KOPT-K1 (cell line): ENCODE measurements at regions not wholly inside any gene's neighbourhood (a gene's known extent, or its start where the extent isn't known, plus 50 kb on each side); places are given as distances from the start of the nearest gene placed in this dataset.
"Not testable (repeated sequence)": the region's sequence is repeated elsewhere in the genome, so short reads cannot be mapped to it uniquely, and the experiment has no call there.

Experiments used
- H3K27ac ChIP-seq: fragments of 200-600 bp; sonication (generic); 2 replicates; pipeline ENCODE4 v1.5.1; 2016; ENCODE audit warnings: antibody characterized with exemption, mild to moderate bottlenecking, low read depth, low read length; ENCODE audit not compliant: poor library complexity, severe bottlenecking
- H3K36me3 ChIP-seq: fragments of 200-600 bp; sonication (generic); 2 replicates; pipeline ENCODE4 v1.5.1; 2017; ENCODE audit warnings: antibody characterized with exemption, mild to moderate bottlenecking, low read length, moderate library complexity; ENCODE audit not compliant: insufficient read depth
- H3K9me3 ChIP-seq: fragments of 200-600 bp; sonication (generic); 2 replicates; pipeline ENCODE4 v1.5.1; 2017; ENCODE audit warnings: antibody characterized with exemption, low read length, mild to moderate bottlenecking; ENCODE audit not compliant: insufficient read depth, poor library complexity, severe bottlenecking

- H3K9me3 ChIP-seq = peaks cover 10% of the 10 kb centered on the region
- no peaks in the 10 kb centered on the region for H3K36me3 ChIP-seq
- no peak overlapping the region for H3K27ac ChIP-seq
Measured at GRCh38 chr9:124120272-124120671, 108.7 kb downstream of the LHX2 start.

GRCh38 chr9:124121725-124122124 is 110.2 kb downstream of the LHX2 start:
- Histone ChIP-seq H3K27ac (no peak overlapping the region), H3K9me3 (peaks cover 8% of the 10 kb centered on the region), H3K36me3 (no peaks in the 10 kb centered on the region)

- peaks cover 4% of the 10 kb centered on the region for H3K9me3 ChIP-seq
- H3K36me3 ChIP-seq = no peaks in the 10 kb centered on the region
- no peak overlapping the region for H3K27ac ChIP-seq
Measured at GRCh38 chr9:124122321-124122720, 110.8 kb downstream of the LHX2 start.

- H3K27ac ChIP-seq = no peak overlapping the region
- H3K9me3 ChIP-seq = peaks cover 4% of the 10 kb centered on the region
- H3K36me3 ChIP-seq = no peaks in the 10 kb centered on the region
Measured at GRCh38 chr9:124122813-124123462, 111.4 kb downstream of the LHX2 start.

- H3K9me3 ChIP-seq, H3K27ac ChIP-seq, H3K36me3 ChIP-seq: not testable (repeated sequence)
Measured at GRCh38 chr9:124123621-124124020, 112.1 kb downstream of the LHX2 start.

- no peaks in the 10 kb centered on the region for H3K36me3 ChIP-seq
- H3K27ac ChIP-seq = no peak overlapping the region
- peaks cover 4% of the 10 kb centered on the region for H3K9me3 ChIP-seq
Measured at GRCh38 chr9:124124729-124125650, 113.4 kb downstream of the LHX2 start.

- Histone ChIP-seq H3K9me3 (peaks cover 4% of the 10 kb centered on the region), H3K27ac (no peak overlapping the region), H3K36me3 (no peaks in the 10 kb centered on the region)
Measured at GRCh38 chr9:124125651-124125977, 114.0 kb downstream of the LHX2 start.

GRCh38 chr9:124126648-124127646 is 115.4 kb downstream of the LHX2 start:
- no peaks in the 10 kb centered on the region for H3K9me3 ChIP-seq

GRCh38 chr9:124128568-124129166 is 117.1 kb downstream of the LHX2 start:
- Histone ChIP-seq H3K9me3 (no peaks in the 10 kb centered on the region), H3K36me3 (no peaks in the 10 kb centered on the region)

More at GRCh38 chr9:124126648-124127646, 115.4 kb downstream of the LHX2 start:
- H3K36me3 ChIP-seq = no peaks in the 10 kb centered on the region
- no peak overlapping the region for H3K27ac ChIP-seq

GRCh38 chr9:124130277-124131075 is 118.9 kb downstream of the LHX2 start:
- H3K27ac ChIP-seq = no peak overlapping the region
- no peaks in the 10 kb centered on the region for H3K36me3 ChIP-seq
- H3K9me3 ChIP-seq = no peaks in the 10 kb centered on the region

More at GRCh38 chr9:124128568-124129166, 117.1 kb downstream of the LHX2 start:
- no peak overlapping the region for H3K27ac ChIP-seq

GRCh38 chr9:124131518-124131917 is 120.0 kb downstream of the LHX2 start:
- H3K36me3 ChIP-seq, H3K27ac ChIP-seq, H3K9me3 ChIP-seq: not testable (repeated sequence)

GRCh38 chr9:124132671-124133147 is 121.1 kb downstream of the LHX2 start:
- Histone ChIP-seq H3K9me3 (no peaks in the 10 kb centered on the region), H3K27ac (no peak overlapping the region), H3K36me3 (no peaks in the 10 kb centered on the region)

- H3K36me3 ChIP-seq = no peaks in the 10 kb centered on the region
- H3K9me3 ChIP-seq = no peaks in the 10 kb centered on the region
- no peak overlapping the region for H3K27ac ChIP-seq
Measured at GRCh38 chr9:124133727-124134126, 122.2 kb downstream of the LHX2 start.

GRCh38 chr9:124134526-124134925 is 123.0 kb downstream of the LHX2 start:
- H3K27ac ChIP-seq = no peak overlapping the region
- H3K36me3 ChIP-seq = no peaks in the 10 kb centered on the region
- no peaks in the 10 kb centered on the region for H3K9me3 ChIP-seq
